GM12864 (cell line): ENCODE measurements at regions not wholly inside any gene's neighbourhood (a gene's known extent, or its start where the extent isn't known, plus 50 kb on each side); places are given as distances from the start of the nearest gene placed in this dataset.
"Not testable (repeated sequence)": the region's sequence is repeated elsewhere in the genome, so short reads cannot be mapped to it uniquely, and the experiment has no call there.

Experiments used
- DNase-seq: peaks from one replicate; pipeline ENCODE4 v3.0.0-alpha.2; 2011; ENCODE audit warnings: low read depth
- H3K4me3 ChIP-seq: 2 replicates; pipeline ENCODE4 v1.5.1; 2011; ENCODE audit warnings: mild to moderate bottlenecking, low read depth, low read length, control low read depth
- CTCF ChIP-seq: IDR thresholded peaks from 2 replicates; pipeline ENCODE4 v1.5.1; 2011; ENCODE audit warnings: low read depth, mild to moderate bottlenecking, moderate library complexity, low read length, control low read depth, inconsistent platforms; ENCODE audit errors: missing control alignments

GRCh38 chr5:21391506-21391905 is 1403.5 kb upstream of the CDH18 start:
- DNase-seq = no peak
- TF ChIP-seq CTCF = no peak
- H3K4me3 ChIP-seq = no peak overlapping the region

GRCh38 chr5:21360754-21361153 is 1372.8 kb upstream of the CDH18 start:
- DNase-seq = not testable (repeated sequence)

GRCh38 chr5:21341948-21342261 is 1353.9 kb upstream of the CDH18 start:
- DNase-seq, H3K4me3 ChIP-seq: not testable (repeated sequence)

More at GRCh38 chr5:21360754-21361153, 1372.8 kb upstream of the CDH18 start:
- H3K4me3 ChIP-seq = not testable (repeated sequence)

GRCh38 chr5:21341203-21341947 is 1353.4 kb upstream of the CDH18 start:
- not testable (repeated sequence) for H3K4me3 ChIP-seq, DNase-seq

GRCh38 chr5:21340233-21340632 is 1352.2 kb upstream of the CDH18 start:
- not testable (repeated sequence) for H3K4me3 ChIP-seq, DNase-seq

GRCh38 chr5:21336478-21336877 is 1348.5 kb upstream of the CDH18 start:
- H3K4me3 ChIP-seq, DNase-seq: not testable (repeated sequence)

GRCh38 chr5:21315376-21315775 is 1327.4 kb upstream of the CDH18 start:
- H3K4me3 ChIP-seq, DNase-seq: not testable (repeated sequence)

GRCh38 chr5:21301205-21301604 is 1313.2 kb upstream of the CDH18 start:
- not testable (repeated sequence) for H3K4me3 ChIP-seq, DNase-seq

GRCh38 chr5:21274361-21274760 is 1286.4 kb upstream of the CDH18 start:
- H3K4me3 ChIP-seq, DNase-seq: not testable (repeated sequence)

- DNase-seq = no peak
- H3K4me3 ChIP-seq = no peak overlapping the region
- TF ChIP-seq CTCF = no peak
Measured at GRCh38 chr5:21263361-21263760, 1275.4 kb upstream of the CDH18 start.

- no peak for TF ChIP-seq CTCF
- no peak for DNase-seq
- no peak overlapping the region for H3K4me3 ChIP-seq
Measured at GRCh38 chr5:21254161-21254560, 1266.2 kb upstream of the CDH18 start.

GRCh38 chr5:21244982-21245381 is 1257.0 kb upstream of the CDH18 start:
- TF ChIP-seq CTCF = no peak

More at GRCh38 chr5:21244982-21245381, 1257.0 kb upstream of the CDH18 start:
- H3K4me3 ChIP-seq = no peak overlapping the region
- no peak for DNase-seq
